ENCODE measurements at regions not wholly inside any gene's neighbourhood (a gene's known extent, or its start where the extent isn't known, plus 50 kb on each side); places are given as distances from the start of the nearest gene placed in this dataset.

GRCh38 chr2:137829251-137829650 lies 135.0 kb upstream of the HNMT start:
- 56% methylated on average over 2 of the region's 2 CpGs for WGBS
- Histone ChIP-seq H3K27me3 (no peaks in the 10 kb centered on the region), H3K27ac (no peak overlapping the region), H3K9me3 (no peaks in the 10 kb centered on the region), H3K4me3 (no peak overlapping the region), H3K4me1 (no peaks in the 10 kb centered on the region), H3K36me3 (no peaks in the 10 kb centered on the region)
- no peak for DNase-seq (ENCODE audit: low spot score in 2 of 2)
- TF ChIP-seq POLR2A (IDR thresholded peaks at IDR 0.05): no peak
- TF ChIP-seq EP300 (IDR thresholded peaks at IDR 0.05): no peak
- no peak for TF ChIP-seq POLR2AphosphoS5 (IDR thresholded peaks at IDR 0.05)
- no peak for TF ChIP-seq CTCF (IDR thresholded peaks at IDR 0.05)

- no peak overlapping the region for H3K4me3 ChIP-seq
- no peak overlapping the region for H3K27ac ChIP-seq
- H3K9me3 ChIP-seq: no peaks in the 10 kb centered on the region
- TF ChIP-seq CTCF (IDR thresholded peaks at IDR 0.05) (no peak), POLR2A (IDR thresholded peaks at IDR 0.05) (no peak), EP300 (IDR thresholded peaks at IDR 0.05) (no peak), POLR2AphosphoS5 (IDR thresholded peaks at IDR 0.05) (no peak)
- no peaks in the 10 kb centered on the region for H3K4me1 ChIP-seq
- WGBS: 82% methylated on average over 6 of the region's 6 CpGs
- no peaks in the 10 kb centered on the region for H3K36me3 ChIP-seq
- no peak for DNase-seq (ENCODE audit: low spot score in 2 of 2)
- H3K27me3 ChIP-seq: no peaks in the 10 kb centered on the region
Measured at GRCh38 chr2:137834760-137835379, 129.4 kb upstream of the HNMT start.

- Histone ChIP-seq H3K9me3 (no peaks in the 10 kb centered on the region), H3K36me3 (no peaks in the 10 kb centered on the region), H3K27me3 (no peaks in the 10 kb centered on the region), H3K27ac (no peak overlapping the region), H3K4me1 (no peaks in the 10 kb centered on the region), H3K4me3 (no peak overlapping the region)
- DNase-seq (ENCODE audit: low spot score in 2 of 2): no peak
- WGBS: 88% methylated on average over 3 of the region's 3 CpGs
- TF ChIP-seq POLR2A (IDR thresholded peaks at IDR 0.05): no peak
- no peak for TF ChIP-seq POLR2AphosphoS5 (IDR thresholded peaks at IDR 0.05)
- TF ChIP-seq CTCF (IDR thresholded peaks at IDR 0.05): no peak
- TF ChIP-seq EP300 (IDR thresholded peaks at IDR 0.05): no peak
Measured at GRCh38 chr2:137836671-137837070, 127.6 kb upstream of the HNMT start.

- no peaks in the 10 kb centered on the region for H3K9me3 ChIP-seq
- H3K36me3 ChIP-seq: no peaks in the 10 kb centered on the region
- no peaks in the 10 kb centered on the region for H3K4me1 ChIP-seq
- TF ChIP-seq POLR2A (IDR thresholded peaks at IDR 0.05): no peak
- no peak overlapping the region for H3K27ac ChIP-seq
- H3K4me3 ChIP-seq: no peak overlapping the region
- no peak for DNase-seq (ENCODE audit: low spot score in 2 of 2)
- no peaks in the 10 kb centered on the region for H3K27me3 ChIP-seq
- 52% methylated on average over 4 of the region's 4 CpGs for WGBS
Measured at GRCh38 chr2:137837830-137838229, 126.4 kb upstream of the HNMT start.

GRCh38 chr2:137838255-137839092 lies 125.8 kb upstream of the HNMT start:
- no peaks in the 10 kb centered on the region for H3K27me3 ChIP-seq
- H3K4me1 ChIP-seq: no peaks in the 10 kb centered on the region
- 48% methylated on average over 8 of the region's 8 CpGs for WGBS
- no peak for TF ChIP-seq EP300 (IDR thresholded peaks at IDR 0.05)
- peak; percentile 27 to 31 for TF ChIP-seq CTCF (IDR thresholded peaks at IDR 0.05)
- H3K4me3 ChIP-seq: no peak overlapping the region
- no peaks in the 10 kb centered on the region for H3K36me3 ChIP-seq
- DNase-seq (ENCODE audit: low spot score in 2 of 2): no peak
- H3K27ac ChIP-seq: no peak overlapping the region
- H3K9me3 ChIP-seq: no peaks in the 10 kb centered on the region
